ENCODE measurements at regions not wholly inside any gene's neighbourhood (a gene's known extent, or its start where the extent isn't known, plus 50 kb on each side); places are given as distances from the start of the nearest gene placed in this dataset.

DNA sequence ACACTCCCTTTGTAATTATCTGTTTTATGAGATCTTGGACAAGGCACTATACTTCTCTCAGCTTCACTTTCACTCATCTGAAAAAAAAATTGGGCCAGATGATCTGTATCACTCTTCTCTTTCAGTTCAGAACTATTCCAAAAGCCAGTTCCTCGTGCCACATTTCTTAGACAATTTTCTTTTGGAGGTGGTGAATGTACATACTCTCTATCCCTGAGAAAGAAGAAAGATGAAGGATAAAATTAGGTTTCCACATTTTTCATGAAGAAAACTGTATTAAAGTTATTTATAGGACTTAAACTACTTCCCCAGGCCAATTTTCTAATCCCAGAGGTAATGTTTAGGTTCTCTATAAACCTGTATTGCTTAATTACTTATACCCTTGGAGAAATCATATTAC lies 171.6 kb downstream of the SLC6A15 start (continued):
- no peak for TF ChIP-seq CBX8 (IDR thresholded peaks at IDR 0.05; ENCODE audit: borderline replicate concordance, low read depth, low read length)
- TF ChIP-seq, protein P1, sequence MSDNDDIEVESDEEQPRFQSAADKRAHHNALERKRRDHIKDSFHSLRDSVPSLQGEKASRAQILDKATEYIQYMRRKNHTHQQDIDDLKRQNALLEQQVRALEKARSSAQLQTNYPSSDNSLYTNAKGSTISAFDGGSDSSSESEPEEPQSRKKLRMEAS (IDR thresholded peaks at IDR 0.05), result no peak
- TF ChIP-seq GABPA (IDR thresholded peaks at IDR 0.05; ENCODE audit: borderline replicate concordance, insufficient read depth, low read length), result no peak

Measured in H1 (cell line).